PC-3 (cell line): ENCODE measurements at regions not wholly inside any gene's neighbourhood (a gene's known extent, or its start where the extent isn't known, plus 50 kb on each side); places are given as distances from the start of the nearest gene placed in this dataset.

Experiments
- CTCF ChIP-seq: fragments of 300-600 bp; sonication (generic); conservative IDR thresholded peaks from 2 replicates; pipeline ENCODE4 v1.5.1; 2017; ENCODE audit warnings: antibody characterized with exemption, low read depth, mild to moderate bottlenecking, low read length
- EZH2 ChIP-seq: fragments of 300-600 bp; sonication (generic); IDR thresholded peaks from one replicate; pipeline ENCODE4 v1.6.1; 2017; ENCODE audit warnings: antibody characterized with exemption, mild to moderate bottlenecking, low read length; ENCODE audit not compliant: unreplicated experiment
- EZH2phosphoT487 ChIP-seq: fragments of 300-600 bp; sonication (generic); IDR thresholded peaks from 2 replicates; pipeline ENCODE4 v1.6.1; 2018; ENCODE audit warnings: mild to moderate bottlenecking, antibody characterized with exemption, low read length, borderline replicate concordance

- no peak for TF ChIP-seq EZH2phosphoT487
- no peak for TF ChIP-seq CTCF
- TF ChIP-seq EZH2 = no peak
Measured at GRCh38 chr4:140286456-140286855, 87.0 kb upstream of the SCOC start.
